Glomerular visceral epithelial cell (primary cell): ENCODE measurements at regions not wholly inside any gene's neighbourhood (a gene's known extent, or its start where the extent isn't known, plus 50 kb on each side); places are given as distances from the start of the nearest gene placed in this dataset.
A peak's percentile ranks its signal among the peaks of the same experiment; 100 is the strongest.
"Not testable (repeated sequence)": the region's sequence is repeated elsewhere in the genome, so short reads cannot be mapped to it uniquely, and the experiment has no call there.

Experiments used
- DNase-seq: peaks from one replicate; pipeline ENCODE4 v3.0.0-alpha.2; 2016; ENCODE audit errors: extremely low spot score

GRCh38 chr12:24510581-24511125 lies 438.2 kb downstream of the BCAT1 start:
- no peak for DNase-seq

- no peak for DNase-seq
These were observed 441.1 kb downstream of the BCAT1 start for GRCh38 chr12:24507827-24508226.

- DNase-seq = no peak
These were observed 443.4 kb downstream of the BCAT1 start for GRCh38 chr12:24505366-24506015.

- not testable (repeated sequence) for DNase-seq
These were observed 445.4 kb downstream of the BCAT1 start for GRCh38 chr12:24503477-24503876.

GRCh38 chr12:24500831-24501230 lies 448.1 kb downstream of the BCAT1 start:
- no peak for DNase-seq

- no peak for DNase-seq
These were observed 448.5 kb downstream of the BCAT1 start for GRCh38 chr12:24500421-24500820.

- DNase-seq = peak; percentile 49
These were observed 449.5 kb downstream of the BCAT1 start for GRCh38 chr12:24499151-24500146.

GRCh38 chr12:24496755-24497154 lies 452.1 kb downstream of the BCAT1 start:
- DNase-seq = peak; percentile 86

GRCh38 chr12:24494401-24494800 lies 454.5 kb downstream of the BCAT1 start:
- peak; percentile 55 for DNase-seq

GRCh38 chr12:24491968-24492367 lies 456.9 kb downstream of the BCAT1 start:
- no peak for DNase-seq

GRCh38 chr12:24489939-24490338 lies 459.0 kb downstream of the BCAT1 start:
- DNase-seq = no peak

GRCh38 chr12:24488906-24489619 lies 459.8 kb downstream of the BCAT1 start:
- DNase-seq = no peak

- DNase-seq = peak; percentile 52
These were observed 460.8 kb downstream of the BCAT1 start for GRCh38 chr12:24488091-24488596.

GRCh38 chr12:24487606-24488005 lies 461.3 kb downstream of the BCAT1 start:
- DNase-seq = peak; percentile 33

- DNase-seq = no peak
These were observed 465.2 kb downstream of the BCAT1 start for GRCh38 chr12:24483732-24484131.

- no peak for DNase-seq
These were observed 465.9 kb downstream of the BCAT1 start for GRCh38 chr12:24482882-24483604.

- no peak for DNase-seq
These were observed 466.9 kb downstream of the BCAT1 start for GRCh38 chr12:24482044-24482443.

GRCh38 chr12:24480766-24481449 lies 468.0 kb downstream of the BCAT1 start:
- no peak for DNase-seq

GRCh38 chr12:24479131-24479530 lies 469.8 kb downstream of the BCAT1 start:
- no peak for DNase-seq

- DNase-seq = no peak
These were observed 470.6 kb downstream of the BCAT1 start for GRCh38 chr12:24478254-24478653.
